ENCODE measurements at regions not wholly inside any gene's neighbourhood (a gene's known extent, or its start where the extent isn't known, plus 50 kb on each side); places are given as distances from the start of the nearest gene placed in this dataset.

- H3K4me3 ChIP-seq (ENCODE audit: control insufficient read depth, low read depth, low read length) = no peak overlapping the region
- no peak for TF ChIP-seq CTCF (IDR thresholded peaks at IDR 0.05; ENCODE audit: control insufficient read depth, insufficient read depth, low read depth, low read length, missing control alignments)
- no peak for DNase-seq (ENCODE audit: low read depth)
These were observed 1007.0 kb upstream of the LRFN5 start for GRCh38 chr14:40599725-40600124.

GRCh38 chr14:40581264-40581663 lies 1025.4 kb upstream of the LRFN5 start:
- DNase-seq (ENCODE audit: low read depth) = no peak
- no peak for TF ChIP-seq CTCF (IDR thresholded peaks at IDR 0.05; ENCODE audit: control insufficient read depth, insufficient read depth, low read depth, low read length, missing control alignments)
- H3K4me3 ChIP-seq (ENCODE audit: control insufficient read depth, low read depth, low read length) = no peak overlapping the region

- no peak for TF ChIP-seq CTCF (IDR thresholded peaks at IDR 0.05; ENCODE audit: control insufficient read depth, insufficient read depth, low read depth, low read length, missing control alignments)
- no peak for DNase-seq (ENCODE audit: low read depth)
- H3K4me3 ChIP-seq (ENCODE audit: control insufficient read depth, low read depth, low read length) = no peak overlapping the region
These were observed 1029.7 kb upstream of the LRFN5 start for GRCh38 chr14:40576880-40577478.

GRCh38 chr14:40574780-40575179 lies 1031.9 kb upstream of the LRFN5 start:
- no peak for TF ChIP-seq CTCF (IDR thresholded peaks at IDR 0.05; ENCODE audit: control insufficient read depth, insufficient read depth, low read depth, low read length, missing control alignments)
- H3K4me3 ChIP-seq (ENCODE audit: control insufficient read depth, low read depth, low read length) = no peak overlapping the region
- no peak for DNase-seq (ENCODE audit: low read depth)

GRCh38 chr14:40525314-40525713 lies 1081.4 kb upstream of the LRFN5 start:
- no peak overlapping the region for H3K4me3 ChIP-seq (ENCODE audit: control insufficient read depth, low read depth, low read length)
- no peak for DNase-seq (ENCODE audit: low read depth)
- TF ChIP-seq CTCF (IDR thresholded peaks at IDR 0.05; ENCODE audit: control insufficient read depth, insufficient read depth, low read depth, low read length, missing control alignments) = no peak

- no peak for TF ChIP-seq CTCF (IDR thresholded peaks at IDR 0.05; ENCODE audit: control insufficient read depth, insufficient read depth, low read depth, low read length, missing control alignments)
- H3K4me3 ChIP-seq (ENCODE audit: control insufficient read depth, low read depth, low read length) = no peak overlapping the region
- DNase-seq (ENCODE audit: low read depth) = no peak
These were observed 1083.6 kb upstream of the LRFN5 start for GRCh38 chr14:40523123-40523522.

GRCh38 chr14:40494483-40494882 lies 1062.2 kb upstream of the FBXO33 start:
- H3K4me3 ChIP-seq (ENCODE audit: control insufficient read depth, low read depth, low read length) = no peak overlapping the region
- no peak for DNase-seq (ENCODE audit: low read depth)
- TF ChIP-seq CTCF (IDR thresholded peaks at IDR 0.05; ENCODE audit: control insufficient read depth, insufficient read depth, low read depth, low read length, missing control alignments) = no peak

All from AG09309 (cell line).